ENCODE measurements at regions not wholly inside any gene's neighbourhood (a gene's known extent, or its start where the extent isn't known, plus 50 kb on each side); places are given as distances from the start of the nearest gene placed in this dataset.

GRCh38 chr6:158920311-158920905 is 79.6 kb downstream of the RSPH3 start:
- Histone ChIP-seq H3K4me3 (ENCODE audit: low read depth, low read length) (no peak overlapping the region), H3K79me2 (ENCODE audit: control insufficient read depth, insufficient read depth, low read length, unreplicated experiment) (no peaks in the 10 kb centered on the region), H2AFZ (ENCODE audit: low read length, unreplicated experiment) (no peak overlapping the region), H3K4me1 (ENCODE audit: control insufficient read depth, insufficient read depth, low read length, unreplicated experiment) (peaks cover 2% of the 10 kb centered on the region), H3K27me3 (ENCODE audit: insufficient read depth, low read length) (no peaks in the 10 kb centered on the region), H3K36me3 (ENCODE audit: insufficient read depth, low read length) (no peaks in the 10 kb centered on the region), H3K27ac (ENCODE audit: low read depth, low read length) (no peak overlapping the region)

GRCh38 chr6:158919865-158920264 is 80.1 kb downstream of the RSPH3 start:
- Histone ChIP-seq H3K36me3 (ENCODE audit: insufficient read depth, low read length) (no peaks in the 10 kb centered on the region), H3K27me3 (ENCODE audit: insufficient read depth, low read length) (no peaks in the 10 kb centered on the region), H2AFZ (ENCODE audit: low read length, unreplicated experiment) (no peak overlapping the region), H3K27ac (ENCODE audit: low read depth, low read length) (no peak overlapping the region), H3K79me2 (ENCODE audit: control insufficient read depth, insufficient read depth, low read length, unreplicated experiment) (no peaks in the 10 kb centered on the region), H3K4me1 (ENCODE audit: control insufficient read depth, insufficient read depth, low read length, unreplicated experiment) (peaks cover 2% of the 10 kb centered on the region), H3K4me3 (ENCODE audit: low read depth, low read length) (no peak overlapping the region)

DNA sequence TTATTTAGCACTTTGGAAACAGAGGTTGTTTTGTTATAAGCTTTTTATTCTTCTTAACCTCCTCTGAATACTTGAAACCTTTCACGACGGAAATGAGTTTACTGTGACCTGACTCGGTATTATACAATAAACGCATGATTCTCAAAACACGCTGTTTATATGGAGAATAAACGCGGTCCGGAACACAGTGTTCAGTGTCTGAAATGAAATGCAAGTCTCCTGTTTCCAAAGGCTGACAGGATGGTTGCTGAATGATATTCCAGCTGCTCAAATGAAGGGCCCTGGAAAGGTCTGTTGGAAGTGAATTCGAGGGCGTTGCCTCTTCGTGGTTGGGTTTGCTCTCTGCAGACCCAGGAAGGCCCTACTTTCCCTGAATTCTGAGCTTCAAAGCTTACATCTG is 83.4 kb downstream of the RSPH3 start:
- H3K27me3 ChIP-seq (ENCODE audit: insufficient read depth, low read length) = no peaks in the 10 kb centered on the region
- no peak overlapping the region for H3K4me3 ChIP-seq (ENCODE audit: low read depth, low read length)
- H3K4me1 ChIP-seq (ENCODE audit: control insufficient read depth, insufficient read depth, low read length, unreplicated experiment) = peaks cover 2% of the 10 kb centered on the region
- no peak overlapping the region for H2AFZ ChIP-seq (ENCODE audit: low read length, unreplicated experiment)
- H3K79me2 ChIP-seq (ENCODE audit: control insufficient read depth, insufficient read depth, low read length, unreplicated experiment) = no peaks in the 10 kb centered on the region
- H3K36me3 ChIP-seq (ENCODE audit: insufficient read depth, low read length) = no peaks in the 10 kb centered on the region
- H3K27ac ChIP-seq (ENCODE audit: low read depth, low read length) = no peak overlapping the region

- Histone ChIP-seq H2AFZ (ENCODE audit: low read length, unreplicated experiment) (no peak overlapping the region), H3K27me3 (ENCODE audit: insufficient read depth, low read length) (no peaks in the 10 kb centered on the region), H3K36me3 (ENCODE audit: insufficient read depth, low read length) (no peaks in the 10 kb centered on the region), H3K4me1 (ENCODE audit: control insufficient read depth, insufficient read depth, low read length, unreplicated experiment) (no peaks in the 10 kb centered on the region), H3K27ac (ENCODE audit: low read depth, low read length) (no peak overlapping the region), H3K79me2 (ENCODE audit: control insufficient read depth, insufficient read depth, low read length, unreplicated experiment) (no peaks in the 10 kb centered on the region), H3K4me3 (ENCODE audit: low read depth, low read length) (no peak overlapping the region)
These were observed 85.1 kb downstream of the RSPH3 start for GRCh38 chr6:158914923-158915322.

GRCh38 chr6:158913580-158913979 is 86.4 kb downstream of the RSPH3 start:
- no peaks in the 10 kb centered on the region for H3K27me3 ChIP-seq (ENCODE audit: insufficient read depth, low read length)
- no peaks in the 10 kb centered on the region for H3K79me2 ChIP-seq (ENCODE audit: control insufficient read depth, insufficient read depth, low read length, unreplicated experiment)
- H3K4me3 ChIP-seq (ENCODE audit: low read depth, low read length) = no peak overlapping the region
- no peak overlapping the region for H2AFZ ChIP-seq (ENCODE audit: low read length, unreplicated experiment)
- no peak overlapping the region for H3K27ac ChIP-seq (ENCODE audit: low read depth, low read length)
- no peaks in the 10 kb centered on the region for H3K4me1 ChIP-seq (ENCODE audit: control insufficient read depth, insufficient read depth, low read length, unreplicated experiment)
- no peaks in the 10 kb centered on the region for H3K36me3 ChIP-seq (ENCODE audit: insufficient read depth, low read length)

DNA sequence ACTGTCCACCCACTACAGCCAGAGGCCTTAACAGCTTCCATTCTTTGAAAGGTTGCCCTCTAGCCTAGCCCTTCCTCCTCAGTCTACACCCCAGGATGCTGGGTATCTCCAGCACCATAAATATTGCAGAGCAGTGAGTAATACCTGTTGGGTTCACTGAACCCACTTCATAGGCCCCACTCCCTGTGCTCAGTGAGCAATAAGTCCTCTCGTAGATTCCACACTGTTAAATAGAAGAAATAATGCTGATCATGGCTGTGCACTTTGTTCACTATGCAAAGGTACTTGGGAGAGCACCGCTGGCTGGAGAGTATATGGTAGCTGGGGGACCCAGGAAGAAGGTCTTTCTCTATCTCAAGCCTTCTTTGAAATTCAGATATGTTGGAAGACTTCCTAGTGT is 87.3 kb downstream of the RSPH3 start:
- Histone ChIP-seq H3K4me3 (ENCODE audit: low read depth, low read length) (no peak overlapping the region), H3K27ac (ENCODE audit: low read depth, low read length) (no peak overlapping the region), H3K79me2 (ENCODE audit: control insufficient read depth, insufficient read depth, low read length, unreplicated experiment) (no peaks in the 10 kb centered on the region), H3K27me3 (ENCODE audit: insufficient read depth, low read length) (no peaks in the 10 kb centered on the region), H2AFZ (ENCODE audit: low read length, unreplicated experiment) (no peak overlapping the region), H3K36me3 (ENCODE audit: insufficient read depth, low read length) (no peaks in the 10 kb centered on the region), H3K4me1 (ENCODE audit: control insufficient read depth, insufficient read depth, low read length, unreplicated experiment) (no peaks in the 10 kb centered on the region)

- H3K27ac ChIP-seq (ENCODE audit: low read depth, low read length) = no peak overlapping the region
- H2AFZ ChIP-seq (ENCODE audit: low read length, unreplicated experiment) = no peak overlapping the region
- no peak overlapping the region for H3K4me3 ChIP-seq (ENCODE audit: low read depth, low read length)
- H3K27me3 ChIP-seq (ENCODE audit: insufficient read depth, low read length) = no peaks in the 10 kb centered on the region
- no peaks in the 10 kb centered on the region for H3K4me1 ChIP-seq (ENCODE audit: control insufficient read depth, insufficient read depth, low read length, unreplicated experiment)
- H3K36me3 ChIP-seq (ENCODE audit: insufficient read depth, low read length) = no peaks in the 10 kb centered on the region
- H3K79me2 ChIP-seq (ENCODE audit: control insufficient read depth, insufficient read depth, low read length, unreplicated experiment) = no peaks in the 10 kb centered on the region
These were observed 88.1 kb downstream of the RSPH3 start for GRCh38 chr6:158911746-158912480.

DNA sequence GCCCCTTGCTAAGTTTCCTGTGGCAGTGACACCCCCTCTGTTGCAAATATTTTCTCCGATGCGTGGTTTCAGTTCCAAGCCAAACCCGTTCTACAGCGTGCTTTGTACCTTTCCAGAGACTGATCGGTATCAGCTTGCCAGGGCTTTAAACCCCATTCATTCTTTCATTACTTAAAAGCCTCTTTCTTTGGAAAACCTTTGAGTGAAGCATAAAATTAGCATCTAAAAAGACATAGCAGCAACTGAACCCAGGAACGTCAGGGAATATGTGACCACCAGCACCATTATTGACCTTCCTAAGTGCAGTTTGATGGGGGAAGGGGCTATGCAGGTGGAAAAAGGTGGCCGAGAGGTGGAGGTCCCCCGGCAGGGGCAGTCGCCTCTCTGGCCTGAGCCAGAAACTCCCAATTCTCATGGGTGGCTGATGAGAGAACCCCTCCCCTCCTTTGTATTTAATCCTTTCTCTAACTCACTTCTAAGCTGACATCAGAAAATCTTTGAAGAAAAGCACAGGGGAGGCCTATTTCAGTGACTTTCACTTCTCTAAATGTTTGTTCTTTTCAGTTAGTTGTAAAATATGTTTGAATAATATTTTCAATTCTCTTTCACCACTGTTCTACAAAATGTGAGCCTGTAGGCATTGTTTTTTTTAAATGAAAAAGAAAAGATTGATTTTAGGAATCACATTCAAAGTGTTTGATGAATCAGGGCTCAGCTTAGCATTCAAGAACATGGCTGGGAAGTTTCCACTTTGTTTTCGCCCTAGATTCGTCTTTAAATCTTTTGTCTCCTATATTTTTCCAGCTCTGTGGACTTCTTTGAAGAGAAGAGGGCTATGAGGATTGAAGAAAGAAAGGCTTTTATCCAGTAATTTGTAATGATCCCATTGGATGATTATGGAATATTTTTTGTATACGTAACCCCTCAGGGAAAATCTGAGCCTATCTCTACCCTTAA is 89.2 kb downstream of the RSPH3 start:
- Histone ChIP-seq H3K4me1 (ENCODE audit: control insufficient read depth, insufficient read depth, low read length, unreplicated experiment) (no peaks in the 10 kb centered on the region), H2AFZ (ENCODE audit: low read length, unreplicated experiment) (no peak overlapping the region), H3K36me3 (ENCODE audit: insufficient read depth, low read length) (no peaks in the 10 kb centered on the region), H3K27me3 (ENCODE audit: insufficient read depth, low read length) (no peaks in the 10 kb centered on the region), H3K27ac (ENCODE audit: low read depth, low read length) (no peak overlapping the region), H3K79me2 (ENCODE audit: control insufficient read depth, insufficient read depth, low read length, unreplicated experiment) (no peaks in the 10 kb centered on the region), H3K4me3 (ENCODE audit: low read depth, low read length) (no peak overlapping the region)

DNA sequence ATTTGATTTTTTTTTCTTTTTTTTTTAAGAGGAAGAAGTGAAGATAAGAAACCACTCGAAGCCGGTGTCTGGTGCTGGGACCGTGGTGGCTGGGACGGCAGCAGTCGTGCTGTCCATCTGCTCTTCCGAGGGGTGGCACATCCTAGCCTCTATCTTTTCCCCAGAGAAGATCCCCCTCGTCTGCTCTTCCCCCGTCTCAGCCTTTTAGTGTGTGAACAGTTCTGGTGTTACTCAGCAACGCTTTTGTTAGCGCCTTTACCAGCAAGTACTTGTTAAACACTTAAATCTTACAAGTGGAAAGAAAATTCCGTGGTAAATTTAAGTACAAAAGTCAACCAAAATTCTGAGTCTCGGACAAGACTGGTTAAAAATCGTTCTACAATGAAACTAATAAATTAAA is 90.1 kb downstream of the RSPH3 start:
- Histone ChIP-seq H3K4me3 (ENCODE audit: low read depth, low read length) (no peak overlapping the region), H2AFZ (ENCODE audit: low read length, unreplicated experiment) (no peak overlapping the region), H3K4me1 (ENCODE audit: control insufficient read depth, insufficient read depth, low read length, unreplicated experiment) (no peaks in the 10 kb centered on the region)

GRCh38 chr6:158908606-158909005 is 89.4 kb upstream of the EZR start:
- Histone ChIP-seq H3K36me3 (ENCODE audit: insufficient read depth, low read length) (no peaks in the 10 kb centered on the region), H3K4me3 (ENCODE audit: low read depth, low read length) (no peak overlapping the region), H3K4me1 (ENCODE audit: control insufficient read depth, insufficient read depth, low read length, unreplicated experiment) (no peaks in the 10 kb centered on the region), H3K27ac (ENCODE audit: low read depth, low read length) (no peak overlapping the region), H2AFZ (ENCODE audit: low read length, unreplicated experiment) (no peak overlapping the region), H3K27me3 (ENCODE audit: insufficient read depth, low read length) (no peaks in the 10 kb centered on the region), H3K79me2 (ENCODE audit: control insufficient read depth, insufficient read depth, low read length, unreplicated experiment) (no peaks in the 10 kb centered on the region)

More for the DNA sequence above, 90.1 kb downstream of the RSPH3 start:
- Histone ChIP-seq H3K27me3 (ENCODE audit: insufficient read depth, low read length) (no peaks in the 10 kb centered on the region), H3K27ac (ENCODE audit: low read depth, low read length) (no peak overlapping the region), H3K36me3 (ENCODE audit: insufficient read depth, low read length) (no peaks in the 10 kb centered on the region), H3K79me2 (ENCODE audit: control insufficient read depth, insufficient read depth, low read length, unreplicated experiment) (no peaks in the 10 kb centered on the region)

Data from ACC112 (cell line).